ENCODE measurements at regions not wholly inside any gene's neighbourhood (a gene's known extent, or its start where the extent isn't known, plus 50 kb on each side); places are given as distances from the start of the nearest gene placed in this dataset.
"Not testable (repeated sequence)": the region's sequence is repeated elsewhere in the genome, so short reads cannot be mapped to it uniquely, and the experiment has no call there.

- H3K27ac ChIP-seq = no peak overlapping the region
- no peaks in the 10 kb centered on the region for H3K4me1 ChIP-seq (replicated peaks)
- no peaks in the 10 kb centered on the region for H3K9me3 ChIP-seq (replicated peaks)
- no peak overlapping the region for H3K4me3 ChIP-seq
- no peaks in the 10 kb centered on the region for H3K27me3 ChIP-seq (replicated peaks)
- DNase-seq (ENCODE audit: low read depth in 1 of 2, low spot score in 2 of 2) = no peak
- H3K36me3 ChIP-seq = no peaks in the 10 kb centered on the region
Measured at GRCh38 chr21:25234857-25235801, 372.2 kb downstream of the MRPL39 start.

DNA sequence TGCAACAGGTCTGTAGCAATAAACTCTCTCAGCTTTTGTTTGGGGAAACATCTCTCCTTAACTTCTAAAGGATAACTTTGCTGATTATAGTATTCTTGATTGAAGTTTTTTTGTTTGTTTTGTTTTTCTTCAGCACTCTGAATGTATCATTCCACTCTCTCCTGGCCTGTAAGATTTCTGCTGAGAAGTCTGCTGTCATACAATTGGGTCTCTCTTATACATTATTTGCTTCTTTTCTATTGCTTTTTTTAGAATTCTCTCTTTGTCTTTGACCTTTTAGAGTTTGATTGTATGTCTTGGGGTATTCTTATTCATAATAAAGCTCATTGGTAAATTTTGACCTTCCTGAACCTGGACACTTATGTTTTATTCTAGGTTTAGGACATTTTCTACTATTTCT is 386.3 kb downstream of the MRPL39 start:
- Histone ChIP-seq H3K27me3 (replicated peaks) (no peaks in the 10 kb centered on the region), H3K4me3 (no peak overlapping the region), H3K36me3 (no peaks in the 10 kb centered on the region), H3K27ac (no peak overlapping the region), H3K9me3 (replicated peaks) (no peaks in the 10 kb centered on the region), H3K4me1 (replicated peaks) (no peaks in the 10 kb centered on the region)
- no peak for DNase-seq (ENCODE audit: low read depth in 1 of 2, low spot score in 2 of 2)

GRCh38 chr21:25220169-25220568 is 387.1 kb downstream of the MRPL39 start:
- H3K4me1 ChIP-seq (replicated peaks) = no peaks in the 10 kb centered on the region
- no peaks in the 10 kb centered on the region for H3K27me3 ChIP-seq (replicated peaks)
- no peaks in the 10 kb centered on the region for H3K36me3 ChIP-seq
- DNase-seq (ENCODE audit: low read depth in 1 of 2, low spot score in 2 of 2) = no peak
- H3K4me3 ChIP-seq = no peak overlapping the region
- no peak overlapping the region for H3K27ac ChIP-seq
- no peaks in the 10 kb centered on the region for H3K9me3 ChIP-seq (replicated peaks)

GRCh38 chr21:25215698-25216384 is 391.4 kb downstream of the MRPL39 start:
- Histone ChIP-seq H3K27ac (no peak overlapping the region), H3K4me1 (replicated peaks) (no peaks in the 10 kb centered on the region), H3K4me3 (no peak overlapping the region), H3K9me3 (replicated peaks) (no peaks in the 10 kb centered on the region), H3K27me3 (replicated peaks) (no peaks in the 10 kb centered on the region), H3K36me3 (no peaks in the 10 kb centered on the region)
- no peak for DNase-seq (ENCODE audit: low read depth in 1 of 2, low spot score in 2 of 2)

GRCh38 chr21:25214676-25215075 is 392.6 kb downstream of the MRPL39 start:
- no peak for DNase-seq (ENCODE audit: low read depth in 1 of 2, low spot score in 2 of 2)

GRCh38 chr21:25199944-25200343 is 407.3 kb downstream of the MRPL39 start:
- H3K9me3 ChIP-seq (replicated peaks) = no peaks in the 10 kb centered on the region
- H3K4me3 ChIP-seq = no peak overlapping the region
- no peak overlapping the region for H3K27ac ChIP-seq
- H3K27me3 ChIP-seq (replicated peaks) = no peaks in the 10 kb centered on the region
- no peak for DNase-seq (ENCODE audit: low read depth in 1 of 2, low spot score in 2 of 2)
- H3K36me3 ChIP-seq = no peaks in the 10 kb centered on the region
- peaks cover 11% of the 10 kb centered on the region for H3K4me1 ChIP-seq (replicated peaks)

More at GRCh38 chr21:25214676-25215075, 392.6 kb downstream of the MRPL39 start:
- H3K4me3 ChIP-seq = no peak overlapping the region
- H3K27me3 ChIP-seq (replicated peaks) = no peaks in the 10 kb centered on the region
- H3K27ac ChIP-seq = no peak overlapping the region
- H3K9me3 ChIP-seq (replicated peaks) = no peaks in the 10 kb centered on the region
- H3K36me3 ChIP-seq = no peaks in the 10 kb centered on the region
- no peaks in the 10 kb centered on the region for H3K4me1 ChIP-seq (replicated peaks)

DNA sequence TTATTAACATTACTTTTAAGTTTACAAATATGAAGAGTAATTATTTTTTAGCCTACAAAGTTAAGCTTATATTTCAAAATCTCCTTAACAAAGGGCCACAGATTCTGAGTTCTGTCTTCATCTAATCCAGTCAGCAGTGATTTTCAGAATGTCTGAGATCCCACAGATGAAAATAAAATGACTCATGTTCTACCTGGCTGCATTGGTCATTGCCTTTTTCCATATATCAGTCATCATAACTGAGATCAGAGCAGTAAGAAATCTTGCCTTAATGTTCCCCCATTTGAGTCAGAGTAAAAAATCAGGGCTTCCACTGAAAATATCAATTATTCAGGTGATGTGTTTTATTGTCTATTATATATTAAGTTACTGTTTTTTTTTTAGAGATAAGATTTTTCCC is 416.1 kb downstream of the MRPL39 start:
- H3K27me3 ChIP-seq (replicated peaks) = no peaks in the 10 kb centered on the region
- no peaks in the 10 kb centered on the region for H3K36me3 ChIP-seq
- H3K4me1 ChIP-seq (replicated peaks) = peaks cover under 1% of the 10 kb centered on the region; the same call in 1 of the 2 replicates
- no peak for DNase-seq (ENCODE audit: low read depth in 1 of 2, low spot score in 2 of 2)
- H3K27ac ChIP-seq = no peak overlapping the region
- H3K4me3 ChIP-seq = no peak overlapping the region
- no peaks in the 10 kb centered on the region for H3K9me3 ChIP-seq (replicated peaks)

- no peak overlapping the region for H3K27ac ChIP-seq
- no peaks in the 10 kb centered on the region for H3K36me3 ChIP-seq
- H3K4me1 ChIP-seq (replicated peaks) = no peaks in the 10 kb centered on the region
- no peak overlapping the region for H3K4me3 ChIP-seq
- DNase-seq (ENCODE audit: low read depth in 1 of 2, low spot score in 2 of 2) = no peak
- no peaks in the 10 kb centered on the region for H3K9me3 ChIP-seq (replicated peaks)
- H3K27me3 ChIP-seq (replicated peaks) = no peaks in the 10 kb centered on the region
Measured at GRCh38 chr21:25189497-25189896, 417.8 kb downstream of the MRPL39 start.

- no peaks in the 10 kb centered on the region for H3K36me3 ChIP-seq
- H3K4me3 ChIP-seq = no peak overlapping the region
- no peaks in the 10 kb centered on the region for H3K27me3 ChIP-seq (replicated peaks)
- DNase-seq (ENCODE audit: low read depth in 1 of 2, low spot score in 2 of 2) = no peak
- no peaks in the 10 kb centered on the region for H3K4me1 ChIP-seq (replicated peaks)
- no peaks in the 10 kb centered on the region for H3K9me3 ChIP-seq (replicated peaks)
- no peak overlapping the region for H3K27ac ChIP-seq
Measured at GRCh38 chr21:25188677-25189079, 418.6 kb downstream of the MRPL39 start.

DNA sequence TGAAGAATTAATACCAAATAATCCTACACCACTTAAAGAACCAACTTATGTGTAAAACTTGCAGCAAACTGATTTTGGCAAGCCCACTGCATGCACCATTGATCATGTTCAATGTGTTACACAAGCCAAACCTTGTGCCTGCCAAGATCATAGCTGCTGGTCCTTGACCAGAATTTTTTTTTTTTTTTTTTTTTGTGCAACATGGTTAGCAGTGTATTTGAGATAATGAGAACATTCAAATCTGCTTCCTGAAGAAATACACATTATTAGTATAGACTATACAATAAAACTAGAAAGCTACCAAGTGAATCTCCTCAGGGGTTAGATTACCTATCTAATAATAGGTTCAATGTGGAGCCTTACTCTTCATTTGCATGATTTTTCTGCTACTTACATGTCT is 421.0 kb downstream of the MRPL39 start:
- no peaks in the 10 kb centered on the region for H3K36me3 ChIP-seq
- no peak for DNase-seq (ENCODE audit: low read depth in 1 of 2, low spot score in 2 of 2)
- H3K9me3 ChIP-seq (replicated peaks) = no peaks in the 10 kb centered on the region
- H3K27me3 ChIP-seq (replicated peaks) = no peaks in the 10 kb centered on the region
- no peak overlapping the region for H3K4me3 ChIP-seq
- no peaks in the 10 kb centered on the region for H3K4me1 ChIP-seq (replicated peaks)
- H3K27ac ChIP-seq = no peak overlapping the region

- no peaks in the 10 kb centered on the region for H3K36me3 ChIP-seq
- no peak for DNase-seq (ENCODE audit: low read depth in 1 of 2, low spot score in 2 of 2)
- H3K27me3 ChIP-seq (replicated peaks) = no peaks in the 10 kb centered on the region
- H3K9me3 ChIP-seq (replicated peaks) = no peaks in the 10 kb centered on the region
- no peak overlapping the region for H3K27ac ChIP-seq
- no peak overlapping the region for H3K4me3 ChIP-seq
- no peaks in the 10 kb centered on the region for H3K4me1 ChIP-seq (replicated peaks)
Measured at GRCh38 chr21:25183577-25183976, 423.7 kb downstream of the MRPL39 start.

DNA sequence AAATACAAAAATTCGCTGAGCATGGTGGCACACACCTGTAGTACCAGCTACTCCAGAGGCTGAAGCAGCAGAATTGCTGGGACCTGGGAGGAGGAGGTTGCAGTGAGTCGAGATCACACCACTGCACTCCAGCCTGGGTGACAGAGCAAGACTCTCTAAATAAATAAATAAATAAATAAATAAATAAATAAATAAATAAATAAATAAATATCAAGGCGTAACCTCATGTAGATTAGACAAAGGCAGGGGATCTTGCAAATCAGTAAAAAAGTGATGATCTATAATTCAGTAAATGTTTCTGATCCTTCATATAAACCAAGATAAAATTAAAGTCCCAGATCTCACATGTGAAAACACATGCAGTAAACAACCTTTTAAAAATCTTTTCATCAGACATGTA is 425.6 kb downstream of the MRPL39 start:
- not testable (repeated sequence) for H3K4me1 ChIP-seq (replicated peaks)

GRCh38 chr21:25179116-25179515 is 428.2 kb downstream of the MRPL39 start:
- Histone ChIP-seq H3K27me3 (replicated peaks) (no peaks in the 10 kb centered on the region), H3K27ac (no peak overlapping the region), H3K4me3 (no peak overlapping the region), H3K9me3 (replicated peaks) (no peaks in the 10 kb centered on the region), H3K4me1 (replicated peaks) (peaks cover 13% of the 10 kb centered on the region), H3K36me3 (no peaks in the 10 kb centered on the region)
- no peak for DNase-seq (ENCODE audit: low read depth in 1 of 2, low spot score in 2 of 2)

More for the DNA sequence above, 425.6 kb downstream of the MRPL39 start:
- not testable (repeated sequence) for H3K36me3 ChIP-seq; H3K27ac ChIP-seq; H3K4me3 ChIP-seq; H3K27me3 ChIP-seq (replicated peaks); DNase-seq (ENCODE audit: low read depth in 1 of 2, low spot score in 2 of 2); H3K9me3 ChIP-seq (replicated peaks)

Measured in SJSA1 (cell line).